HG03342 (cell line): ENCODE measurements at regions not wholly inside any gene's neighbourhood (a gene's known extent, or its start where the extent isn't known, plus 50 kb on each side); places are given as distances from the start of the nearest gene placed in this dataset.
A peak's percentile ranks its signal among the peaks of the same experiment; 100 is the strongest.

Experiments used
- ATAC-seq: cut with Tn5 transposase; IDR thresholded peaks from one replicate; pipeline ENCODE4 v1.9.1; 2021; ENCODE audit warnings: mild to moderate bottlenecking, moderate library complexity; ENCODE audit not compliant: unreplicated experiment

- no peak for ATAC-seq
Observed at GRCh38 chr13:73245246-73245645, 186.4 kb downstream of the KLF5 start.

- no peak for ATAC-seq
Observed at GRCh38 chr13:73244467-73244866, 185.7 kb downstream of the KLF5 start.

- ATAC-seq: no peak
Observed at GRCh38 chr13:73242515-73243015, 183.8 kb downstream of the KLF5 start.

GRCh38 chr13:73240193-73240592 lies 181.4 kb downstream of the KLF5 start:
- no peak for ATAC-seq

GRCh38 chr13:73235385-73235784 lies 176.6 kb downstream of the KLF5 start:
- no peak for ATAC-seq

- ATAC-seq: no peak
Observed at GRCh38 chr13:73231471-73231870, 172.7 kb downstream of the KLF5 start.

- ATAC-seq: no peak
Observed at GRCh38 chr13:73230716-73231115, 171.9 kb downstream of the KLF5 start.

GRCh38 chr13:73228546-73228945 lies 169.7 kb downstream of the KLF5 start:
- ATAC-seq: no peak

- no peak for ATAC-seq
Observed at GRCh38 chr13:73225990-73226389, 167.2 kb downstream of the KLF5 start.

- ATAC-seq: no peak
Observed at GRCh38 chr13:73224703-73225102, 165.9 kb downstream of the KLF5 start.

- peak; percentile 91 for ATAC-seq
Observed at GRCh38 chr13:73223372-73223781, 164.6 kb downstream of the KLF5 start.

- no peak for ATAC-seq
Observed at GRCh38 chr13:73222627-73223305, 164.0 kb downstream of the KLF5 start.

- no peak for ATAC-seq
Observed at GRCh38 chr13:73220966-73221720, 162.3 kb downstream of the KLF5 start.

GRCh38 chr13:73218181-73218580 lies 159.4 kb downstream of the KLF5 start:
- no peak for ATAC-seq

- ATAC-seq: no peak
Observed at GRCh38 chr13:73216381-73216831, 157.6 kb downstream of the KLF5 start.

- no peak for ATAC-seq
Observed at GRCh38 chr13:73215823-73216222, 157.0 kb downstream of the KLF5 start.

GRCh38 chr13:73212482-73212881 lies 153.7 kb downstream of the KLF5 start:
- no peak for ATAC-seq

- no peak for ATAC-seq
Observed at GRCh38 chr13:73210218-73210883, 151.5 kb downstream of the KLF5 start.

- no peak for ATAC-seq
Observed at GRCh38 chr13:73204952-73205351, 146.1 kb downstream of the KLF5 start.

- ATAC-seq: no peak
Observed at GRCh38 chr13:73201626-73202025, 142.8 kb downstream of the KLF5 start.

- ATAC-seq: no peak
Observed at GRCh38 chr13:73198991-73199411, 140.2 kb downstream of the KLF5 start.

- no peak for ATAC-seq
Observed at GRCh38 chr13:73195091-73195490, 136.3 kb downstream of the KLF5 start.
